Renal cortical epithelial cell (primary cell): ENCODE measurements at regions not wholly inside any gene's neighbourhood (a gene's known extent, or its start where the extent isn't known, plus 50 kb on each side); places are given as distances from the start of the nearest gene placed in this dataset.

Source experiments
- DNase-seq: peaks from one replicate; pipeline ENCODE4 v3.0.0-alpha.2; 2011; ENCODE audit warnings: low read depth

DNA sequence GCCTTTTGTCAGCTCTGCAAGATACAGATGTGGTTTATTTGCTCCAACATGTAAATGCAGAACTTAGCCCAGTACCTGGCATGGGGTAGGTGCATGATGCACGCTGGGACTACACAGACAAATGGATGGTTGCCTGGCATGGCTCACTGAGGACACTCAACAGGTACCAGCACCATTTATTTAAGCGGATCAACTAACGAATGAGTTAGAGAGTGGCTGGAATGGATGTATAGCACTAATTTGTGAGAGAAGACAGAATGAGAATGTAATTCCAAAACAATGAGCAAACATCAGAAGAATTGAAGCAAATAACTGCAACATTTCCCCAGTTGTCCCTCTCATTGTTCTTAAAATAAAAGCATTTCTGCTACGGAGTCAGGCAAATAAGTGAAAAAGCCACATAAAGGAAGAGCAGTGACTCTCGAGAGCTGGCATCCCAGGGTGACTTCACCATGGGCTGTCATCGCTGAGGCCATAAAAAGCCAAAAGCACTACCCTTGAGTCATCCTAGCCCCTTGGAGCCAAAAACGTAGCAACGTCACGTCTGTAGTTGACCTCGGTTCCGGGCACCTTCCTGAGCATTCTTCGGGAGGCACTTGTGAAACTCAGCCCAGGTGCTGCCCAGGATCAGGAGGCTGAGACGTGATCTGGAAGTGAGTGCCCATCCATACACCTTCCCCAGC lies 290.3 kb downstream of the NSG2 start:
- DNase-seq, result no peak

DNA sequence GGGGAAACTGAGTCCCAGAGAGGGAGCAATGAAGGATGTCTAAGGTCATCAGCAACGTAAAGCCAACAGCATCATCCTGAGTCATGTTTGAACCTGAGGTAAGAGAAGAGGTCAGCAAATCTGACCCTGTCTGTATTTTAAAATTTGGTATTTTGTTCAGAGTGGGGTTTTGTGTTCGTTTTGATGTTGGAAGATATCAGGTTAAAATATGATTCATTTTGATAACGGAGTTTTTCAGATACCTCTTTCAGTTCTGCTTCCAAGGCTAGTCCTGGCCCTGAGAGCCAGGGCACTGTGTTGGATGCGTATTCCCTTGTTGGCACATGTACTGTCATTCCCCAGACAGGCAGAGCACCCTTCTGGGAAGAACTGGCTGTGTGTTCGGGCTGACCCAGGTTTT lies 291.0 kb downstream of the NSG2 start:
- DNase-seq, result no peak

DNA sequence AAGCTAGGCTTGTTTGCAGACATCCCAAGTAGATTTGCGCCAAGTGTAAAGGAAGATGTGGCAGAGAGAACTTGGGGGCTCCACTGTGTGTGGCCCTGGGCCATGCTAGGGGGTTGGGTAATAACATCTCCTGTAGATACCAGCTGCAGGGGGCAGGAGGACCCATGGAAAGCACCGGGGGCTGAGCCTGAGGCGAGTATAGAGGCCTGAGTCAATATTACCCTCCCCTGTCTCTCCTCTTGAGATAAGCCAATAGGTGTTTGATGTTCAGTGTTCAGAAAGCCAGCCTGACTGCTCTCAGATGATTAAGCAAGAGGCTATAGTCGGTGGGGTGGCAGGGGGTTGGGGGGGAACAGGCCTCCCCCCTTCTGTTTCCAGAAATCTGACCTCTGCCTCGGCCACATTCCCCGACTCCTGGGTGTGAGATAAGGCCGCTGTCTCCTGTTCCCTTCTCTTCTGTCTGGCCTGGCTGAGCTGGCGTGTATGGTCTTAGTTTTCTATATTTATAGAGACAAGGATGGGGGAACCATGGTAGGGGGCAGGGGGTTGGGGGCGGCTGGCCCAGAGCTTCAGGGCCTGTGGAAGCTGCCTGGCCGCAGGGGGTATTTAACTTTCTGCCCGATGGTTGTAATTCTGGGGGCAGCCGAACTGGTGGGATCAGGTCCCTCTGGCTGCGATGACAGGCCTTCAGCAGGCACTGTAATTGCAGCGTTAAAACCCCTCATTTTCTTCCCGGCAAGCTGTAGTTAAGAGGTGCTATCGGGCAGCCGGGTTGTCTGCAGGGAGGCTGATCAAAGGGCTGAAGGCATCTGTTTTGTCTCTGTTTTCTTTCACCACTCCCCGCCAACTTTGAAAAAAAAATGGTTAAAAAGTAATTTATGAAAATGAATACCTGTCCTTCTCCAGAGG lies 292.0 kb downstream of the NSG2 start:
- no peak for DNase-seq

DNA sequence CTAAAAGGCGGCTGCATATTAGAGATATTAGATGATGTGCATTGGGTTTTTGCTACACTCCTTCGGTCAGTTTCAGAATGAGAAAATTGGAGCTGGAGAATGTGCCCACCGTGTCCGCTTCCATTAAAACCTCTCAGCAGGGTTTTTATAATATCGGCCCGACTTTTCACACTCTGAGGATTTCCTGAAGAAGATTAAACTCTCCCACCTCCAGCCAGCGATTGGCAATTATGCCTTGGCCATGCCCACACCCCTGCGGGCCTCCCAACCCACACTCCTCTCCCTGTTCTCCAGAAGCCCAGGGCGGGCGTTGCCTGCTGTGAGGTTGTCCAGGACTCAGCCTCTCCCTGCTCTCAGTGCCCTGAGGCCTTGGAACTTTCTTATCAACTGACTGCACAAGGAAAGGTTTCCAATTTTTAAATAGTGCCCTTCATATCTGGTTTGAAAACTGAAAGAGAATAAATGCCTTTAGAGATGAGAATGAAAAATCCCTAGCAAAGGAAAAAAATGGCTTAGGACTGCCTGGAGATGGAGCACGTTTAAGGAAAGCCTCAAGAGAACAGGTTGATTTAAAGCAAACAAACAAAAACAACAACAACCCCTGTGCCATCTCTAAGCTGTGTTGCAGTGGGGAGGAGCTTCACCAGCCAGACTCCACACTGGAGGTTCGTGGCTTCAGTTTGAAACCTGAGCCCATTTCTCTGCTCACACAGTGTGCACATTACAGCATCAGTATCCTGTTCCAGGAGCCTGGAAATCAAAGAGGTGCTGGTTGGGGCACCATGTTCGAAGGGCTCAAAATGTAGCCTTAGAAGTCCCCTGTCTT lies 292.9 kb downstream of the NSG2 start:
- no peak for DNase-seq

DNA sequence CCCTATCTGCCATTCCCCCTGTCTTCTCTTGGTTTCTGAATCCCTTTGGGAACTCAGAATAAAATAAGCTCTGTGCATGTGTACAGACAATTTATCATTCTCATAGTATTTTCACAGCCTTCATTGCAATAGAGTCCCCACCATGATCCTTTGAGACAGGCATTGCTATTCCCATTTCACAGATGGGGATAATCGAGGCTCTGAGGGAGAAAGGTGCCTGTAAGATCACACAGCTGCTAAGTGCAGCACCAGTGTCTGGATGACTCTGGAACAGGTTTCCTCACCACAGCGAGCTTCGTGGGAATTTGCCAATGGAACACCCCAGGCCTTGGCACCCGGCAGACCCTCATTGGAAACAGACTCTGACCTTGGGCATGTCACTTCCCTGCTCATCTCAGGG lies 293.6 kb downstream of the NSG2 start:
- DNase-seq, result no peak

DNA sequence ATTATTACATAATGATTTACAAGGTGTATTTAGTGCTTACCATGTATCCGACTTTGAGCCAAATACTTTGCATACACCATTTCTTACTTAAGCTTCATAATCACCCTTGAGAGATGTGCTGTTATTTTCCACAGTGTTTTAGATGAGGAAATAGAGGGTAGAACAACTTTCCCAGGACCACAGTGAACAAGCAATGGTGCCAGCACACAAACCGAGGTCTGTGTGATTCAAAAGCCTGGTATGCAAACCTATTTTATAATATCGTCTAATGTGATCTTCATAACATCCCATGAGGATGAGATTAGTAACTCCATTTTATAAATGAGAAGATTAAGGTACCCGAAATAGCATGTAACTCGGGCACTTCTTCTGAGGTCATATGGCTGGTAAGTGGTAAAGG lies 294.7 kb downstream of the NSG2 start:
- no peak for DNase-seq

DNA sequence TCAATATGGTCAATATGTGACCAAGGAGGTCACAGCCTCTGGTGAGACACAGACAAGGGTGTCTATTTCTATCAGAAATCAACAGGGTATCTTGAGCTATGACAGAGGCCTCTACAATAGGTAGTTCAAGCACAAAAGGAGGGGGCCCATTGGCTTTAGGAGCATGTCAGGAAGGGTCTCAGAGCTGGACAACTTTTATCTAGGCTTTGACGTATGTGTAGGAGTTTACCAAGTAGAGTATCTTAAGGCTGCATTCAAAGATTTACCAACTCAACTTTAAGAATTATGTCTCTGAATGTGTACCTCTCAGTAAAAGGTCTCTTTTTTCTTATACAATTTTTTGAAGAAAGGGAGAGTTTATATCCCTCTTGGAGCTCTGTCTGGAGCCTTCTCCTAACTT lies 297.2 kb downstream of the NSG2 start:
- DNase-seq, result no peak

DNA sequence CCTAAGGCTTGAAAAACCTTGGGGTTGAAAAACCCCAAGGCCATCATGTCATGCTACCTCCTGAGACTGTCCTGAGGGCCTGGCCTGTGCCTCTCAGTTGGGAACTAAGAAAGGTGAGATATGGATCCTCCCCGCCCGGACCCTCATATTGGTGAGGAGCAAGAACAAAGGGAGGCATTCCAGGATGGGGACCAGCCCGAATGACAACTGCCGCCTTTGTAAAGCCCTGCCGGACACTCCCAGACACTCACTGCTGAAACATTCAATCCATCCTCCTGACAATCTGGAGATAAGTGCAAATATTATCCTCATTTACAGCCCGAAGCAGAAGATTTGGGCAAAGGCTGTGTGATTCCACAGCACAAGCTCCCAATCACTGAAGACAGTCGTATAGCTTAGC lies 298.3 kb downstream of the NSG2 start:
- DNase-seq, result no peak

DNA sequence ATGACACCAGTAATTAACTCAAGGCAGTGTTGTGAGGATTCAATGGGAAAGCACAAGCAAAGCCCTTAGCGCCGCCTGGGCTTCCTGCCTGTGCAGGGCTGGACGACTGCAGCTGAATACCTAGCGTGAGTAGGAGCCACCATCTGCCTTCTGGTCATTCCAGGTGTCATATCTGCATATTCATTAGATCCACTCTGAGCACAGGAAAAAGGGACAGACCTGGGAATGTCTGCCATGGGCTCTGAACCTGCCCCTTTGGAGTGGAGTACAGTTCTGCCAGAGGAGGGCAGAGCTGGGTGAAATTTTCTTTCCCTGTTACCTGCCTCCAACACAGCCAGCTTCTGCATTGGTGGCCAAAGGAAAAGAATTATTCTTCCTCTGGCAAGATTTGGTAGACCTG lies 298.8 kb downstream of the NSG2 start:
- DNase-seq, result no peak

DNA sequence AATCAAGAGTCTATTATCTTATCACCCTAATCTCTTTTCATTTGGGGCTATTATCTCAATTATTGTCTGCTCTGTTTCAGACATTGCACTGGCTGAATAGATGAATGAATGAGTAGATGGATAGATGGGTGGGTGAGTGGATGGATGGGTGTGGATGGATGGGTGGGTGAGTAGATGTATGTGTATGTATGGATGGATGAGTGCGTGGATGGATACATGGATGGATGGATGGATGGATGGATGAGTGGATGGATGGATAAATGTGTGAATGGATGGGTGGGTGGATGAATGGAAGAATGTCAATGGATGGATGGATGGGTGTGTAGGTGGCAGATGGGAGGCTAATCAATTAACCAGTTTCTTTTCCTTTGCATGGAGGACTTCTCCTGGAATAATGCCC lies 301.7 kb downstream of the NSG2 start:
- DNase-seq, result no peak

DNA sequence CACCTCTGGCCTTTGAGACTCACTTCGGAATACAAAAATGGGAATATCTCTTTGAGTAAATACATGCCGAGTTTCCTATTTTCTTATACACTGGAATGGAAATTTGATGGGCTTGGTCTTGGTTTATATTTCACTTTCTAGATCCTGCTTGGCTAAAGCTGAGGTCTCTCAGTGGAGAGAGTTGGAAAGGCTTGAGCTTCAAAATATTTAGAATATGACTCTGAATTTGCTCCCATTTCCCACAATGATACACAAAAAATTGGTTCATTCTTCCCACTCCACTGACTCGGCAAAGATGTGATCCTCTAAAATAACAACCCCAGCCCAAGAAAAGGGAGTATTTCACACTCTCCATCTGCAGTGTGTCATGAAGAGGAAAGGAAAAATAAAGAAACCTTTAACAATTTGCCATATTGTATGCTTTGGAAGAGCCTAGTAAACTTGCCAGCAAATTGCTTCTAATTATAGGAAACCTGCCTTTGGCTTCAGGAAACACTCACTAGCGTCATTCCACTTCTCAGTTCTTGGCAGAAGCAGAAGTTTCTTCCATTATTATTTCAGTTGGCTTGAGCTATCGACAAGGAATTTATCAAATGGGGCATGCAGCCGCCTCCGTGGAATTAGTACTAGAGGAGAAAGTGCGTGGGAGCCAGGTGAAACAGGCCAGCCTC lies 302.9 kb downstream of the NSG2 start:
- no peak for DNase-seq

DNA sequence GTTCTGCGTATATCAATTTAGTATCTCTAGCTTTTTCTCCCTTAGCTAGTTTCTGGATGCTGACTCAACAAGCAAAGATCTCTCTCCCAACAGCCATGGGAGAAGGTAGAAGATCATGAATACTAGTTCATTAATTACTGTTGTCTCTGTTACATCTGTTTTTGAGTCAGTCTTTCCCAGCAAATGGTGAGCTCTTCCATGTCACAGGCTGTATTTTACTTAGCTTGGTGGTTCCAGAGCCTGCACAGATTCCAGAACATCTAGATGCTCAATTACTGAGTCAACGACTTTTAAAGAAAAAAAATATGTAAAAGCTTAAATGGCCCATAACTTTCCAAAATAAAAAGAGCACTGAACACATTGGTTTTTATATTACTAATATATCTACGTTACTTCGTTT lies 307.2 kb downstream of the NSG2 start:
- no peak for DNase-seq

DNA sequence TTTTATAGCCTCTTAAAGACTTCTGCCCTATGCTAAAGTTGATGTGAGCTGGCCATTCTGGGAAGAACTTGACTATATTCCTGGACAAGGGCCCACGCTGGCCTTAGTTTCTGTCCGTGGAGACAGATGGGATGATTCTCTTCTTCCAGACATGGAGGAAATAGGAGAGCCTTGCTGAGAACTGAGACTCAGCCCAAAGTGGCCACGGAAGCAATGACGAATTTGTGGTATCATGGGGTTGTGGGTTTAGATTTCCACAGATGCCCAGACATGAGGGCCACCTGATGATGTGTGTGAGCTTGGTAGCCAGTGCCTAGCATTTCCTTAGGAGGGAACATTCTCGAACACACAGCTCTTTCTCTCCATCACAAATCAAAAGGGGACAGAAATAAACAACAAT lies 309.1 kb downstream of the NSG2 start:
- DNase-seq, result no peak

DNA sequence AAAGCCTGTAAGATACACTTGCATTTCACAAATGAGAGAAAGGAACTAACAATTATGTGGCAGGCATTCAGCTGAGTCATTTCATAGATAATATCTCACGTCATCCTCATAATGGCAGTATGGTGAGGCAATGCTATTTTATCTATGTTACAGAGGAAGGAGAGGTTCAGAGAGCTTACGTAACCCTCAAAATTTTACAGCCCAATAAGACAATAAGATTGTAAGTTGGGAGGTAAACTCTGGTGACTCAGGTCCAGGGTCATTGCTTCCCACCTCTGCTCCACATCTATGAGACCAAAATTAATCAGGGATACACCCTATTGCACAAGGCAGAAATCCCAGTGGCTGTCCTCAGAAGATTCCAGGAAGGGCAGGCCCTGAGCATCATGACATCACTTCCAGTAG lies 309.7 kb downstream of the NSG2 start:
- peak; percentile 16 for DNase-seq

DNA sequence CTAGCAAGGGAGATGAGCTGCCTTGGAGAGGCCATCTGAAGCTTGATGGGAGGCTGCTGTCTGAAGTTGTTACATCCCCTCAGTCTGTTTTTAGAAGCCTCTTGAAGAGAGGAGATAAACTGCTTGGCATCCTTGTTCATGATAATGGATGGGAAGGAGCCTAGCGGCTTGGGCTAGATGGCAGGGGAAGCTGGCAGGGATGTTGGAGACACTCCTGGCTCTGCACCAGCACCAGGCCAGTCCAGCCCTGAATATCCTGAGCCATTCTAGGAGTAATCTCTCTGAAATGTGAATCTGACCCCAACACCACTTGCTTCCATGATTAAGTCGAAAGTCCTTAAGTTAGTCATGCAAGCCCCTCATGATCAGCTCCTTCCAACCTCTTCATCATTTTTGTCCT lies 310.5 kb downstream of the NSG2 start:
- DNase-seq, result no peak

DNA sequence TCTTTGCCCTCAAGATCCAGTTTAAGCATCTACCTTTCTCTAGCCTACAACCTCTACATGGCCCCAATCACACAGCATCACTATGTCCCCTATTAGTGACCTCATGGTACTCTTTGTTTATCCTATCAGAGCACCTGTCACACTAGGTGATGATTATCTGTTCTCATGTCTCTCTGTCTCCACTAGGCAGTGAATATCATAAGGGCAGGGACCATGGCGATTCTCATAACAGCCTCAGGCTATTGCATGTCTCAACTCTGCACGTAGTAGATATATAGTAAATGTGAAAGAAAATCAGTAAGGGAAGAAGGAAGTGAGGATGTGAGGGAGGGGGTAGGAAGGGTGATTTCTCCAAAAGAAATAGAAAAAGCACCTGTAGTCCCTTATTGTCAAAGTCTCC lies 311.0 kb downstream of the NSG2 start:
- no peak for DNase-seq

DNA sequence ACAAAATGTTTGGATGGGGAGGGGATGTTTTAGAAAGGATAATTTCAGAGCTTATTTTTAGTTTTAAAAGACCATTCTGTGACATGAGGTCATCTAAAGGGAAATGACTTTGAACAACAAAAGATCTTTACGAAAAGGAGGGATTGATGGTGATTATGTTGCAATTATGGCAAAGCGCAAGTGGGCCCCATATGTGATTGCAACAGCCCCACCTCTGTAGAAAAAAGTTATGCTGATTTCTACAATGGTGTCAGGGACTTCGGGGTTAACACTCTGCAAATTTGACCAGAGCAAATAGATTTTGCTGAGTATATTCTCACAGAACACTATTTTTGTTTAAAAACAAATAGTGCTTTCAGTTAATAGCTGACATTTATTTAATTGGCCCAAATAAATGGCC lies 312.8 kb downstream of the NSG2 start:
- DNase-seq, result no peak

DNA sequence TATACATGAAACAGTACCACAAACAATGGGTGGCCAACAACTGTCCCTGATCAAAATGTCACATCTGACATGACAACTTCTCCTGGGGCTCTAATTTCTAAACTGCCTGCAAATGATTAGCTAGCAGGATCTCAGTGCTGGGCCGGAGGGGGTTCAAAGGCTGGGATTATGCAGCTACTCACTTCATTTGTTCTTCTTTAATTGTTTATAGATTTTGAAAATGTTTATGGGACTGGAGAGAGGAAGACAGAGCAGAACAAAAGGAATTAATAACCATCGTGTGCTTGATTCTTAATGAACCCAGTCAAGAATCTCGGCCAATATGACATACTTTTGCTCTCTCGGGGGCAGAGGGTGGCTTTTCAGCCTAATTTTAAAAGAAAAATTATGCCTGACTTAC lies 313.6 kb downstream of the NSG2 start:
- no peak for DNase-seq

DNA sequence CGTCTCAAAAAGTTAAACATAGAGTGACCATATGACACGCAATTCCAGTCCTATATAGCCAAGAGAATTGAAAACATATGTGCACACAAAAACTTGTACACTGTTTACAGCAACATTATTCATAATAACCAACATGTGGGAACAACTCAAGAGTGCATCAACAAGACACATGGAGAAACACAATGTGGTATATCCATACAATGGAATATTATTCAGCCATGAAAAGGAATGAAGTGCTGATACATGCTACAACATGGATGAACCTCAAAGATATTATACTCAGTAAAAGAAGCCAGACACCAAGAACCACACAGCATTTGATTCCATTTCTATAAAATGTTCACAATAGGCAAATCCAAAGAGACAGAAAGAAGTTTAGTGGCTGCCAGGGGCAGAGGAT lies 317.0 kb downstream of the NSG2 start:
- DNase-seq, result no peak

DNA sequence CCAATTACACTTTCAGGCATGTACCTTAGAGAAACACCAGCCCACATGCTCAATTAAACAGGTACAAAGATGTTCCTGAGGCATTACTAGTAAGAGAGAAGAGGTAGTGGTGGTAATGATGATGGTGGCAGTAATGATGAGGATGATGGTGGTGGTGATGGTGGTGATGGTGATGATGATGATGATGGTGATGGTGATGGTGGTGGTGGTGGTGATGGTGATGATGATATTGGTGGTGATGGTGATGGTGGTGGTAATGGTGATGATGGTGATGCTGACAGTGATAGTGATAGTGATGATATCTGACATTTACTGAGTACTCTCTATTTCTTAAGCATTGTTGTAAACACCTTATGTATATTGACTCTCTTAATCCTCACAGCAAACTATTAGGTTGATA lies 318.4 kb downstream of the NSG2 start:
- DNase-seq, result no peak

DNA sequence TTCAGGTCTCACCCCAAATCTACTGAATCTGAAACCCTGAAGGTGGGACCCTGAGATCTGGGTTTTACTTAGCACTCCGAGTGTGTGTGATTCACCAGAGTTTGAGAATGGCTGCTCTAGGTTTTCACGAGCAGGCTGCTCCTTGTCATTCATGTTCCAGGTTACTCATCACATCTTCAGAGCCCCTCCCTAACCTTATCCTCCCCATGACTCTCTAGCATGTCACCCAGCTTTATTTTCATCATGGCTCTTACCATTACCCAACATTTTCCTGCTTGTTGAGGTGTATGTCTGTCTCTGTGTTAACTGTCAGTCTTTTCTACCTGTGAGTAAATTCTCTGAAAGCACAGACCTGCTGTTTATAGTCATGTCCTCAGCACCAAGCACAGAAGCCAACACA lies 319.2 kb downstream of the NSG2 start:
- no peak for DNase-seq

DNA sequence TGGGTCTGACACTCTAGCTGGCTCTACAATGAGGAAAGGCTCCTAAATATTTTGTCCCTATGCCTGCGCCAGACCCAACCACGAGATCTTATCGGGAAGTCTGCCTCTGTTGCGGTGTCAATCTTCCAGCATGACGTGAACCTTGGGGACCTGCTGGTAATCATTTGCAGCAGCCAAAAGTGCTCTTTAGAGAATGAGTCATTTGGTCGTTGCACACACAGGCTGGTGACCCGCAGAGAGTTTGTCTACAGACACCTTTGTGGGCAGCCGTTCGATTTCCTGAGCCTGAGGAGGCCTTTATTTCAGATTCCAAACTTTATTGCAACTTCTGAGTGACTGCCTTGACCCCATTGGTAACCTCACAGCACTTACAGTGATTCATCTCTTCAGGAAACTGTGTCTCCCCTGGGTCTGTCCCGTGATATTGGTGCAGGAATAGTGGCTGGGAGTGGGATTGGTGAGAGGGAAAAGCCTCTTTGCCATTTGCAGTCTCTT lies 326.1 kb downstream of the NSG2 start:
- peak; percentile 13 for DNase-seq
